ENCODE measurements at regions not wholly inside any gene's neighbourhood (a gene's known extent, or its start where the extent isn't known, plus 50 kb on each side); places are given as distances from the start of the nearest gene placed in this dataset.
A peak's percentile ranks its signal among the peaks of the same experiment; 100 is the strongest.

DNA sequence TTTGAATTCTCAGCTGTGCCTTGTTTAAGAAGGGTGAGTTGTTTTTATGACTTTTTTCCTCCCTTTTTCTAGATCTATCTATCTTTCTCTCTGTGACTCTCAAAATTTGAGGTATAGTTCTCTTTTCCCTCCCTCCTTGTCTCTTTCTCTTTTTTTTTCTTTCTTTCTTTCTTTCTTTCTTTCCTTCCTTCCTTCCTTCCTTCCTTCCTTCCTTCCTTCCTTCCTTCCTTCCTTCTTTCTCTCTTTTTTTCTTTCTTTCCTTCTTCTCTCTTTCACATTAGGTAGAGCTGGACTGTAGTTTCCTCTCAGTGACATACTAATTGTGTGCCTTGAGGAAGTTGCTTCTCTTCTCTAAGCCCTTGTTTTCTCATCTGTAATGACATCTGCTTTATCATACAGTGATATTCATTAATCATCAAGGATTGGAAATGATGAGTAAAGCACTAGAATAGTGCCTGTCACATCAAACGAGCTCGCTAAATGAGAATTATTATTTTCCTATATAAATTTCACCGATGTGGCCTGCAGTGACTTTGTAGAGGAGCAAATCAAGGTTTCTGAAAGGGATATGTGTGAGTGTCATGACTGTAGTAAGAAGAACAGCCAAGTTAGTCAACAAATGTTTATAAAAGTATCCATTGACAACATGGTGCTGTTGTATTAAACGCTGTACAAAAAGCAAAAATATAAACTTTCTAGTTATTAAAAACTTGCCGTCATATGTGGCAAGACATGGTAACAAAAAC is 78.9 kb upstream of the SLC38A2 start:
- ATAC-seq (ENCODE audit: poor library complexity) (no peak), DNase-seq (no peak)
- intact Hi-C loops (cut with DNase I) = no loop called here

DNA sequence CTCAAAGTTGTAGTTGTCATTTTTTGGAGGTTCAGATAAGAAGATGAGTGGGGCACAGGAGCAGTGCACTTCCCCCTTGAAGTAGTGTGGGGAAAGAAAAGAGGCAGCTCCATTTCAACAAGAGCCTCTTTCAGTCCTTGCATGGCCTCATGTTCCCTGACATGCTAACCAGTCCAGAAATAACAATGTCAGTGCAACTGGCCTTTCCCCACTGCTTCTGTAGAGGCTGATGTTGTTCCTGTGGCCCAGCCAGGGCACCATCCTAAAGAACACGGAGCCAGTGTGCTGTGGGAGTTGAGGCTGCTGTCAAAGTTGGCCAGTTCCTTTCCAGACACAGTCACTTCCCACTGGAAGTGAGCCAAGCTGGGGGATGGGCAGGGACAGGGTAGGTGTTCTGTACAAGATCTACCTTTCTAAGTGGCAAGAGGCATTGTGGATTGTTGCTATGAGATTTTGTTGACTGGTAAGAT is 77.7 kb upstream of the SLC38A2 start:
- peak; percentile 80 for ATAC-seq (ENCODE audit: poor library complexity)
- DNase-seq = peak; percentile 81
- intact Hi-C loops (cut with DNase I) = no loop called here

DNA sequence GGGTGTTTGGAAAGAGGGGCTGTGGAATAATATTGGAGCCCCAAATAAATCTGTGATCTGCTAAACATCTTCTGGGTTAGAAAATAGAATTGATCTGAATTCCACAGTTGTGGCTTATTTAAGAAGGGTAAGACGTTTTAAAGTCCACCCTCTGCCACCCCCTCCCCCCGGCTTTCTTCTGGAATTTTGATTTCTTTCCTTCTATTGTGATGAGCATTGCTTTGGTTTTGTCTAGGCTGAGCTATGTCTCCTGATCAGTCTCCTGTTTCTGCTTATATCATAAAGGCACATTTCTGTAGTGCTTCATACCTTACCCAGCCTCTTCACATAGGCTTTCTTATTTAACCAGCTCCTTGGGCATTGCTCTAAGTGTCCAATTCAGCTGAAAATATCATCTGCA is 77.3 kb upstream of the SLC38A2 start:
- intact Hi-C loops (cut with DNase I) = no loop called here
- ATAC-seq (ENCODE audit: poor library complexity) = no peak

DNA sequence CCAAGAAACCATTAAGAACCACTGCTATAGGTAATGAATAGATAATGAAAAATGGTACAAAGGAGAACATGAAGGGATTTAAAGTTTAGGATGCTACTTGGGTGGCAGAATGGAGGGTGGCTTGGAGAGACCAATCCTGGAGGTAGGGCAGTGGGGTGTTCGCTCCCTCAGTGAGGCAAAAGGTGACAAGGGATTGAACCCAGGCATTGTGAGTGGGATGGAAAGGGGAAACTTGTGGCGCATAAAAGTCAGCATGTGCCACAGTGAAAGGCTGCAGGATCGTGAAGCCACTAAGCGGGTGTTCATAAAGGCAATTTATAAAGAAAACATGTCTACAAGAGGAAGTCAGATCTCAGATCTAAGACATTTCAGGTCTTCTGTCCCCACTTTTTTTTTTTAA is 76.7 kb upstream of the SLC38A2 start:
- intact Hi-C loops (cut with DNase I) = no loop called here
- ATAC-seq (ENCODE audit: poor library complexity) (no peak), DNase-seq (no peak)

More for the DNA sequence above, 77.3 kb upstream of the SLC38A2 start:
- DNase-seq = no peak

DNA sequence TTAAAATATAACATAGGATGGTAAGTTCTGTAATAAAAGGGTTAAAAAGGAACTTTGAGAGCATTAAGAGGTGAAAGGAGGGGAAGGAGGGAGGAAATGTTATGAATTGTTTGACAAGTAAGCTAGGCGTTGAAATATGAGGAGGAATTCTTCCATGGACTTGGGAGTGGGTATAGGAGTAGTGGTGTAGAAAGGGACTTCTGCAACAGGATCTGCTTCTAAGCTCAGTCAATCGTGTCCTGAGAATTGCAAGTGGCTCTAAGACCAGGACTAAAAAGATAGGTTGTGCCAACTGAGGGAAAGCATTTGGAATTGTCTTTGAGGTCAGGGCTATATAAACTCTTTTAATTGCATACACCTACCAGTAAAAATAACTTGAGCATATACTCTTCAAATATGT is 74.1 kb upstream of the SLC38A2 start:
- no peak for ATAC-seq (ENCODE audit: poor library complexity)
- DNase-seq = no peak
- intact Hi-C loops (cut with DNase I) = no loop called here

DNA sequence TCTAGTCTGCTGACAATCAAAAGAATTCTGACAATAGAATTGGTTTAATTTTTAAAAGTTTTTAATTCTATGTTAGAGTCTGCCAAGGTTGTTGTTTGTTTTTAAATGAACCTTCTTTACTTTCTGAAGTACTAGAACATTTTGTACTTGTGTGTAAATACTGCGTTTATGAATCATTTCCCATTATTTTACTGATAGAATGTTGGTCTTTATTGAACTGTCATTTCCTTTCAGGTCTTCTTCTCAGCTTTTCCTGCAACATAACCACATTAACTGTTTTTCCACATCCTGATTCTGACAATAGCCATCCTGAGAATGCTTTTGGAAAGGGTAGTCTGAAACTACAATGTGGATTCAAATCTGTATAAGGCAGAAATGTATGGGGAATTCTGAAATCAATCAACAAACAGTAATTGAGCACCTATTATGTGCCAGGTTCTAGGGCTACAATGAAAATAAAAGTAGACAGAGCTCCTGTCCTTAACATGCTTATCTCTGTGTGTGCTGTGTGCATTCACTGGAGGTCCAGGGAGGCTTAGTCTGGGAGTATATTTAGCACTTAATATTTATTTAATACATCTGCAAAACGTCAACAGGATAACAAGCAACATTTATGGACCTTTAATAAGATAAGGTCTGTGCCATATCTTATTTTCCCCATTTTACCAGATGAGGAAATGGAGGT is 73.1 kb upstream of the SLC38A2 start:
- intact Hi-C loops (cut with DNase I) = no loop called here
- ATAC-seq (ENCODE audit: poor library complexity) (no peak), DNase-seq (no peak)

DNA sequence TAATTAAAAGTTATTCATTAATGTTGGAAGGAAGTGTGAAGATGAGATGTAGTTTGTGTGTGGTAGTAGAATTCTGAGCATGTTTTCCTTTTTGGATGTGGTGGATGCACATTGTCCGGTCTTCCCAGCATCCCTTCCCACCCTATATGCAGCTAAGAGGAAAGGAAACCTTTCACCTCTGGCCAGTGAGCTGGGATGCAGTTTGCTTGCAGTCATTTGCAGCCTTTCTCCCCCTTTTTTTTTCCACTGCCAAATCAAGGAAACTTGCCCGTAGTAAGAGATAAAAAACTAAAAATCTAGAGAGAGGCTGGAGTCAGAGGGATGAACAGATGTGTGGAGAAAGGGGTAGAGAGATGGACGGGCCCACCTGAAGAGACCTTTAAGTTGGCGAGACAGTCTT is 72.5 kb upstream of the SLC38A2 start:
- DNase-seq (no peak), ATAC-seq (ENCODE audit: poor library complexity) (no peak)
- intact Hi-C loops (cut with DNase I) = no loop called here

DNA sequence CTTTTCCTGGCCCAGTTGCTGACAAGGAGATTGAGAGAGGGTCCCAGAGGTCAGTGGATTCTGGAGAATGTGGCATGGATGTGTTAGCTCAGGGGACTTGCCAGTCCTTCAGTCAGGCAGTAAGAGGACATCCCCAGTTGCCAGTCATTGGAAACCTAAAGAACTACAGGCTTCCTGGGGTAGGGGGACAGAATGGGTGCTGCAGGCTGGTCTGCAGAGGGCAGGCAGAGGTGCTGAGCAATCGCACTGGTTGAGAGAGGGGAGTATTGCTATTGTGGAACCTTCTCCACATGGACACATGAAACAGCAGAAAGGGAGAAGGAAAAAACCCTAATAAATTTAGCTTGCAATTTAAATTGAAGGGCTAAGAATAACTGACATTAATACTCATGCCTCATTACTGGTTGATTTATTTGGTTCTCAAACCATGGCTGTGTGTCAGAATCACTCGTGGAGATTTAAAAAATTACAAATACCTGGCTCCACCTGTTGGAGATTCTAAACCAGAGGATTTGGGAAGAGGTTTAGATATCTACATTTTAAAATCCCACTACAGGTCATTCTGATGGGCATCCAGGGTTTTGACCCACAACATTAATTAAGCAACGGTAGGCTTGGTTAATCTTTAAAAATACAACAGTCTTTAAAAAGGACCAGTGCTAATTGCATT is 71.2 kb upstream of the SLC38A2 start:
- ATAC-seq (ENCODE audit: poor library complexity) (no peak), DNase-seq (no peak)
- intact Hi-C loops (cut with DNase I) = no loop called here

DNA sequence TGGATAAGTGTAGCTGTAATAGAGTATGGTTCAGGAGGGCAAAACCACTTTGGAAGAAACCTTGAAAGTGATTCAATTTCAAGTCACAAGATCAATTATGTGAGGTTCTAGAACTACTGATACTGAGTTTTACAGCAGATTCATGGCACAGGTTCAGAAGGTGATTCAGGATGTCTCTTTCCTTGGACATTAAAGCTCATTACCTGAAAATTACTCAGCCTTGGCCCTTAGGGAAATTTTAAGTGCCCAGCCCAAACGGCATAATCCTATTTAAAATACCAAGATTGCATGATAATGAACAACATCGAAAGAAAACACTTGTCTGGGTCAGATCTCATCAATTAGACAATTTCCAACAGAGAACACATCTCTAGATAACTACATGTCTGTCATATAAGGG is 70.2 kb upstream of the SLC38A2 start:
- DNase-seq (no peak), ATAC-seq (ENCODE audit: poor library complexity) (no peak)
- intact Hi-C loops (cut with DNase I) = no loop called here

DNA sequence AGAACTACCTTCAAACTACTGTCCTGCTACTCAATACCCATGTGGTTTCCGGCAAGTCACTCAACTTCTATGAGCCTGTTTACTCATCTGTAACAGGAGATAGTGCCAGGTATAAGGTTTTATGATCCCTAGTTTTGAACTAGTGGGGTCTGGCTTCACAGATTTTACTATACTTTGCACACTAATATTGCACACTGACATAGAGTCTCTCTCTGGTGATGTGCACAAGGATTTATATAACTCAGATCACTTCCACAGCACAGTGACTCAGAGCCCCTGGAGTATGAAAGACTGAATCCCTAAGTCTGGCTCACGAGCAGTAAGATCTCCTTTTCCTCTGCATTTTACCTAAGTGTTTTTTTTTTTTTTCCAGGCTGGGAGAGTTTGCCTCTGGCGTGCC is 69.7 kb upstream of the SLC38A2 start:
- no peak for ATAC-seq (ENCODE audit: poor library complexity)
- intact Hi-C loops (cut with DNase I) = no loop called here
- no peak for DNase-seq

DNA sequence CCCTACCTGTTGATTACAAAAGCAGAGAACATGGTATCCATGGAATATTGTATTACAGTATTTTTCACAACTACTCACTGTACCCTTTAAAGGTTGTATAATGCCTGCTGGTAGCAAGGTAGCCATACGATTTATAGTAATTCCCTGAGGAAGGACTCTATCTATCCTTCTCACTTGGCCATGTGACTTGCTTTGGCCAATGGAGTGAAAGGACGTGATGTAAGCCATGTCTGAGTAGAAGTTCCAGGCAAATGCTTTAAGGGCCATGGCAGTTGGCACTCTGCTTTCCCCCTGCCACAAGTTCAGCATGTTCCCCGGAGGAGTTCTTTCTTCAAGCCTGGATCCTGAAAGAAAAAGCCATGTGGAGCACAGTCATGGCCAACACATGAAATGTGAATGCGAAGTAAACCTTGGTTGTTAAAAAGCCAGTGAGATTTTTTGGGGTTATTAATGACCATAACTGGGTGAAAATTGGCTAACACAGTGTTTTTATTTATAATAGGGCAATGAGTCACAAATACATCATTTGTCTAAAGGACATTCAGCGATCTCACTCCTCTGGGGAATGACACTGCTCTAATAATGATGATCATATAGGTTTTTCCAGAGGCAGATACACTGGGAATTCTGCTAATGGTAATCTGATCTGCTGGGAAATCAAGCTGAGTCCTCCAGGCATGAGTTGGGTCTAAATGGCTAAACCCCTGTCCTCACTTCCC is 67.4 kb upstream of the SLC38A2 start:
- intact Hi-C loops (cut with DNase I) = no loop called here
- no peak for DNase-seq
- ATAC-seq (ENCODE audit: poor library complexity) = no peak

DNA sequence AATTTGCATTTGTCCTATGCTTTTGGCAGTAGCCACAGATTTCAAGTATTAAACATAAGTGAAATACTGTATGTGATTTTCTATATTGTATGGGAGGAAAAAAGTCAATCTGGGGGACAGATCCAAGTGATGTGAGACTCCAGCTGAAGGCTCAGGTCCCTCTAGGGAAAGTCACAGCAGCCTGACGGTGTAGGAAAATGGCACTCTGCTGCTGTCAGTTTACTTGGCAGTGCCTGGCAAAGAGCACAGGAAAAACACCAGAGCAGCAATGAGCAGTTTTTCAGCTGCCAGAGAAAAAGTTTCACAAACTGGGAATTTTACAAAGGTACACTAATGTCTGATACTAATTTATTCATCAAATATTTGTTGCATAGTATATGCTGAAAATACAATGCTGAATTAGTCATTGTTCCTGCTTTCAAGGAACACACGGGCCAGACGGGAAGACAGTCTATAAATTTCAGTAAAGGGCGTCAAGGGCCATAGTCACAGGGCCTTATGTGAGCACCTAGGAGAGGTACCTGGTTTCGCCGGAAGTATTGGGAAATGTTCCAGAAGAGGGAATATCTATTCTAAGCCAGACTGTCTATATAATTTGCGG is 66.2 kb upstream of the SLC38A2 start:
- intact Hi-C loops (cut with DNase I) = no loop called here
- DNase-seq (no peak), ATAC-seq (ENCODE audit: poor library complexity) (peak; percentile 63)

DNA sequence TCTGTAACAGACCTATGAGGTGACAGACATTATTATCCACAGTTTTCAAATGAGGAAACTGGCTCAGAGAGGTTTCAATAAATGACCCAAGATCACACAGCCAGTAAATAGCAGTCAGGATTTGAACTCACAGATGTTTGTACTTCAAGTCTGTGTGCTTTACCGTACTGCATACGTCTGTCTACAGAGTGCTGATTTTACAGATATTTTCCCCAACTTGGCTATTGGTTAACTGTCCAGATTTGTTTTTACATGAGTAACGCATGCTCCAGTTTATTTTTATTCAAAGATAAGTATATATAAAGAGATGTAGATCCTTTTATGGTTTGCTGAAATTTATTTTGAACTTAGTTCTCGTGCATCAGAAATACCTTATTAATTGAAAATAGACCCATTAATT is 65.7 kb upstream of the SLC38A2 start:
- no peak for ATAC-seq (ENCODE audit: poor library complexity)
- no peak for DNase-seq
- intact Hi-C loops (cut with DNase I) = no loop called here

DNA sequence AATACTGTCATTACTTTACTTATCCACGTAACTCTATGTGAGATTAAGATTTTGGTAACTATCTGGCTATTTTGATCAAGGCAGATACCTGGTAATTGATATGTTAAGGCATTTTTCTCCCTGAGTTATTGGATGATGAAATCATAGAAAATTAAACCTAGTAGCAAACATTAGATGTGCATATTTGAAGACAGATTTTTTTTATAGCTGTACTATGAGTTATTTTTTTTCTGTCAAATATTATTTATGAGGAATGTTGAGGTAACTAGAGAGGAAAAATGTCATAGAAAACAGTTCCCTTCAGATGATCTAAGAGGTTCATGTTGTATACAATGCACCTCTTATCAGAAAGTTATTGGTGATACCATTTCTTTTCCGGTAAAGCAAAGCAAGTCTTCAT is 64.9 kb upstream of the SLC38A2 start:
- DNase-seq (no peak), ATAC-seq (ENCODE audit: poor library complexity) (no peak)
- intact Hi-C loops (cut with DNase I) = no loop called here

DNA sequence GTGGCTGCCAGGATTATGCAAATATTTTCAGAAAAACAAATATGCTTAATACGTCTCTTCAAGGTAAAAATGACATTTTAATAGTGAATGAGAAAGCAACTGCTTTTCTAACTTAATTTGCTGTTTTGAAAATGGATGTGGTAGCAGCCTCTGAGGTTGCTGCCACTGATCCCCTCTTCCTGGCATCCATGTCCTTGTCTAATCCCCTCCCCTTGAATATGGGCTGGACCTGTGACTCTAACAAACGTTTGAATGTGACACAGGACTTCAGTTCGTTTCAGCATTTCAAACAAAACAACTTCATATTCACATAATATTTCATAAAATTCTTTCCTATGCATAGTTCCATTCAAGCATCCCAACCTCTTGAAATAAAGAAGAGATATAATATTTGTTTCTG is 64.2 kb upstream of the SLC38A2 start:
- no peak for DNase-seq
- ATAC-seq (ENCODE audit: poor library complexity) = no peak
- intact Hi-C loops (cut with DNase I) = no loop called here

DNA sequence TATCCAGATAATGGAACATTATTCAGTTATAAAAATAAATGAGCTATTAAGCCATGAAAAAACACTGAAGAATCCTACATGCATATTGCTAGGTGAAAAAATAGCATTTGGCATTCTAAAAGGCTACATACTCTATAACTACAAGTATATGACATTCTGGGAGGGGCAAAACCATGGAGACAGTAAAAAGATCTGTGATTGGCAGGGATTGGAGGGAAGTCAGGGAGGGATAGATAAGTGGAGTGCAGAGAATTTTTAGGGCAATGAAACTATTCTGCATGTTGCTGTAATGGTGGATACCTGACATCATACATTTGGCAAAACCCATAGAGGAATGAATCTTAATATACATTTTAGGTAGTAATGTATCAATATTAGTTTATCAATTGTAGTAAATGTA is 63.1 kb upstream of the SLC38A2 start:
- DNase-seq = no peak
- ATAC-seq (ENCODE audit: poor library complexity) = no peak
- intact Hi-C loops (cut with DNase I) = no loop called here

DNA sequence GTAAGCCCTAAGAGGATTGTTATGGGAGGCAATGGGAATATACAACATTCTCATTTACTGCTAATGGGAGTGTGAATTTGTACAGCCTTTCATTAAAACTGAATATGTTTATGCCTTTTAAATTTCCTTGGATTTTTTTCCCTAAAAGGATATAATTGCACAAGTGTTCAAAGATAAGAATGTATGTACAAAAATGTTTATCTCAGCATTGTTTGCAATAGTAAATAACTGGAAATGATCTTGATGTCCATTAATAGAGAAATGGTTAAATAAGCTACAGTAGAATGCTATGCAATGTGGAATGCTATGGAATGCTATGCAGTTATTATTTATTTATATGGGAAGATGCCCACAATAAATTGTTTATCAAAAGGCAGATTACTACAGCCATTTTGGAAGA is 62.5 kb upstream of the SLC38A2 start:
- ATAC-seq (ENCODE audit: poor library complexity) (no peak), DNase-seq (no peak)
- intact Hi-C loops (cut with DNase I) = no loop called here

DNA sequence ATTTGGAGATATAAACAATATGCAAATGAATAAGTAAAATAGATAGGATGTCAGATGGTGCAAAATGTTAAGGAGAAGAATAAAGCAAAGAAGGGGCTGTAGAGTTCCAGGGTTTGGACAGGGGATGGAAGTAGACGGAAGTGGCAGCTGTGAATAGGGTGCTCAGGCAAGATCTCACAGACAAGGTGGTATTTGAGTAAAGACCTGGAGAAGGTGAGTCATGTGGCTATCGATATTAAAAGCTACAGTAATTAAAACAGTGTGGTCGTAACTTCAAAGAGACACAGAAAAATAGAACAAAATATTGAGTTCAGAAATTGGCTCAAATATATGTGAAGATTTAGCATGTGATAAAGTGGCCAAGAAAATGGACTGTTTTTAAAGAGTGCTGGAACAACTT is 61.3 kb upstream of the SLC38A2 start:
- ATAC-seq (ENCODE audit: poor library complexity) = no peak
- intact Hi-C loops (cut with DNase I) = no loop called here

DNA sequence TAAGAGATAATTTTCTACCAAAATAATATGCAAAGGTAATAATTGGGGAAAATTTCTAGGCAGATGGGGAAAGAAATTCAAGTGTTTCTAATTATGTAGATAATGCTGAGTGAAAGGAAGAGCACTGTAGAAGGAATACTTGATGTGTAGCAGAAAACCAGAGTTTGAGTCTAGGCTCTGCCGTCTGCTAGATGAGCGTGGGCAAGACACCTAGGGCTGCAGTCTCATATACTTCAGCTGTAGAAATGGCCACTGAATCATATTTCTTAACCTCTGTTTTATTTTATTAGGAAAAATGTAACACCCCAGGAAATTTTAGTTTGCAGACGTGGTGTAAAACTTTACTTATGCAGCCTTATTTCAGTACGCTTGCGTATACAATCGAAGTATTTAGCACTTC is 59.8 kb upstream of the SLC38A2 start:
- DNase-seq = no peak
- ATAC-seq (ENCODE audit: poor library complexity) = no peak
- intact Hi-C loops (cut with DNase I) = no loop called here

More for the DNA sequence above, 61.3 kb upstream of the SLC38A2 start:
- DNase-seq = no peak

Data from Right ventricle myocardium superior (tissue), 1 donor.